Lower lobe of right lung (tissue), 2 donors: ENCODE measurements at regions not wholly inside any gene's neighbourhood (a gene's known extent, or its start where the extent isn't known, plus 50 kb on each side); places are given as distances from the start of the nearest gene placed in this dataset.

Experiments used
- ATAC-seq, 2 donors: fragments of 200-7000 bp; cut with Tn5 transposase; one replicate each; pipeline ENCODE4 v1.9.1; 2020 to 2022; ENCODE audit warnings: mild to moderate bottlenecking in 2 of 2, moderate library complexity in 2 of 2
- DNase-seq: peaks from one replicate; pipeline ENCODE4 v3.0.0-alpha.2; 2020
- H3K27ac ChIP-seq: fragments of 200-600 bp; one replicate; pipeline ENCODE4 v1.8.0; 2022
- H3K27me3 ChIP-seq: fragments of 200-600 bp; one replicate; pipeline ENCODE4 v1.8.0; 2022; ENCODE audit warnings: low read depth
- H3K36me3 ChIP-seq: fragments of 200-600 bp; one replicate; pipeline ENCODE4 v1.8.0; 2022; ENCODE audit warnings: mild to moderate bottlenecking
- H3K4me1 ChIP-seq: fragments of 200-600 bp; one replicate; pipeline ENCODE4 v1.8.0; 2022
- H3K4me3 ChIP-seq: fragments of 200-600 bp; one replicate; pipeline ENCODE4 v1.8.0; 2022; ENCODE audit warnings: mild to moderate bottlenecking
- H3K9me3 ChIP-seq: fragments of 200-600 bp; one replicate; pipeline ENCODE4 v1.8.0; 2022
- intact Hi-C: fragments of 100-400 bp; cut with DNase I; formaldehyde crosslinking; loops from one replicate; pipeline ENCODE4 v1.11.0; 2022
- TF ChIP-seq, protein P1 (sequence below): fragments of 200-600 bp; IDR thresholded peaks from one replicate; pipeline ENCODE4 v1.8.0; 2022; ENCODE audit warnings: antibody characterized with exemption, mild to moderate bottlenecking
- donor health status: DM: no; HTN: yes; CAD: no; lungs with severe emphysema.

- no peak overlapping the region for H3K4me3 ChIP-seq
- H3K4me1 ChIP-seq = no peaks in the 10 kb centered on the region
- intact Hi-C loops = no loop called here
- TF ChIP-seq, protein P1, sequence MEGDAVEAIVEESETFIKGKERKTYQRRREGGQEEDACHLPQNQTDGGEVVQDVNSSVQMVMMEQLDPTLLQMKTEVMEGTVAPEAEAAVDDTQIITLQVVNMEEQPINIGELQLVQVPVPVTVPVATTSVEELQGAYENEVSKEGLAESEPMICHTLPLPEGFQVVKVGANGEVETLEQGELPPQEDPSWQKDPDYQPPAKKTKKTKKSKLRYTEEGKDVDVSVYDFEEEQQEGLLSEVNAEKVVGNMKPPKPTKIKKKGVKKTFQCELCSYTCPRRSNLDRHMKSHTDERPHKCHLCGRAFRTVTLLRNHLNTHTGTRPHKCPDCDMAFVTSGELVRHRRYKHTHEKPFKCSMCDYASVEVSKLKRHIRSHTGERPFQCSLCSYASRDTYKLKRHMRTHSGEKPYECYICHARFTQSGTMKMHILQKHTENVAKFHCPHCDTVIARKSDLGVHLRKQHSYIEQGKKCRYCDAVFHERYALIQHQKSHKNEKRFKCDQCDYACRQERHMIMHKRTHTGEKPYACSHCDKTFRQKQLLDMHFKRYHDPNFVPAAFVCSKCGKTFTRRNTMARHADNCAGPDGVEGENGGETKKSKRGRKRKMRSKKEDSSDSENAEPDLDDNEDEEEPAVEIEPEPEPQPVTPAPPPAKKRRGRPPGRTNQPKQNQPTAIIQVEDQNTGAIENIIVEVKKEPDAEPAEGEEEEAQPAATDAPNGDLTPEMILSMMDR = no peak
- no peaks in the 10 kb centered on the region for H3K9me3 ChIP-seq
- H3K27me3 ChIP-seq = peaks cover 13% of the 10 kb centered on the region
- no peaks in the 10 kb centered on the region for H3K36me3 ChIP-seq
- ATAC-seq = no peak
- no peak overlapping the region for H3K27ac ChIP-seq
- DNase-seq = no peak
Measured at GRCh38 chr22:49073873-49074417, 753.7 kb downstream of the BRD1 start.

DNA sequence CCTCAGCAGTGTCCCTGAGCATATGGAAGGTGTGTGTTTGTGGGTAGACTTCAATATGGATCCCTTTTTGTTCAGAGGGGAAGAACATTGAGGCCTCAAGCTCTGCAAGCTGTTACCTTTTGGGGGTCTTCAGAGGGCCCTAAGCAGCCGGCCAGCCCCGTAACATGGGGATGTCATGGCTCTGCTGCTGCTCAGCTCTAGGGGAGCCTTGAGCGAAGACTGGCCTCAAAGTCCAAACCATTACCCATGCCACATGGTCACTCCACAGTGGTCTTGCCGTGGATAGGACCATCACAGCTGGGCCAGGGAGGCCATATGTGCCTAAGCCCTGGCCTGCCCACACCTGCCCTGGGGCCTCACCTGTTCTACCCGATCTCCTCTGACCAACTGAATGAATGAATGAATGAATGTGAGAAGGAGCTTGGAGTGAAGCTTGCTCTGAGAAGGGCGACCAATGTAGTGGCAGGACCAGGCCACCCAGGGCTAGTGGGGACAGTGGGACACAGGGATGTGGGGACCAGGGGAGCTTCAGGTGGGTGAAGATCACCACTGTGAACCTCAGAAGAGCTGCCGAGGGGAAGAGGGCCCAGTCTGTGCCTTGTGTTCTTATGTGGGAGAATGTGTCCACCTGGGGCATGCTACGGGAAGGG, 754.6 kb downstream of the BRD1 start:
- intact Hi-C loops = no loop called here
- no peaks in the 10 kb centered on the region for H3K9me3 ChIP-seq
- no peak overlapping the region for H3K27ac ChIP-seq
- no peaks in the 10 kb centered on the region for H3K4me1 ChIP-seq
- peaks cover 13% of the 10 kb centered on the region for H3K27me3 ChIP-seq
- TF ChIP-seq, protein P1 = no peak
- no peak overlapping the region for H3K4me3 ChIP-seq
- ATAC-seq = no peak
- no peak for DNase-seq
- H3K36me3 ChIP-seq = no peaks in the 10 kb centered on the region

GRCh38 chr22:49070501-49070900, 757.2 kb downstream of the BRD1 start:
- H3K4me1 ChIP-seq = no peaks in the 10 kb centered on the region
- H3K36me3 ChIP-seq = no peaks in the 10 kb centered on the region
- DNase-seq (no peak), ATAC-seq (no peak)
- TF ChIP-seq, protein P1 = no peak
- H3K27me3 ChIP-seq = peaks cover 18% of the 10 kb centered on the region
- no peaks in the 10 kb centered on the region for H3K9me3 ChIP-seq
- intact Hi-C loops = no loop called here
- H3K27ac ChIP-seq = no peak overlapping the region
- H3K4me3 ChIP-seq = no peak overlapping the region

DNA sequence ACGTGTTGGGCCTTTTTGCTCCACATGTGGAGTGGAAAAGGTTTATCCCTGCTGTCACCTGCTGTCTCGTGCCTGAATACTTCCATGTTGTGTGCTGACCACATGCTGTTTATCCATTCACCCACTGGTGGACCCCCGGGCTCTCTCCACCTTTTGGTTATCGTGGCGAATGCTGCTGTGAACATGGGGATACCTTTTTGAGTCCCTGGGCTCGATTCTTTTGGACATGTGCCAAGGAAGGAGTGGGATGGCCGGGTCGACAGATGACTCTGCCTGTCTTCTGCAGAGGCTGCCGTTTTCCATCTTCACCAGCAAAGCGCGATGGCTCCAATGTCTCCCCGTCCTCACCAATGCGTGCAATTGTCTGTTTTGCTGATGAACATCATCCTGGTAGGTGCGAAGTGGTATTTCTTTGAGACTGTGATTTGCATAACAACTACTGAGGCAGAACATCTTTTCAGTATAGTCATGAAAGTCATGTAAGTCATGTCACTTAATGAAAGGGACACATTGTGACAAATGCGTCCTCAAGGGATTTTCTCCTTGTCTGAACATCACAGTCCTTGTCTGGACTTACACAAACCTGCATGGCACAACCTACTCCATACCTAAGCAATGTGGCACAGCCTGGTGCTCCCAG, 758.7 kb downstream of the BRD1 start:
- DNase-seq (no peak), ATAC-seq (no peak)
- H3K4me1 ChIP-seq = no peaks in the 10 kb centered on the region
- H3K27me3 ChIP-seq = peaks cover 18% of the 10 kb centered on the region
- no peak overlapping the region for H3K4me3 ChIP-seq
- no peak overlapping the region for H3K27ac ChIP-seq
- H3K36me3 ChIP-seq = no peaks in the 10 kb centered on the region
- TF ChIP-seq, protein P1 = no peak
- H3K9me3 ChIP-seq = no peaks in the 10 kb centered on the region
- intact Hi-C loops = no loop called here

DNA sequence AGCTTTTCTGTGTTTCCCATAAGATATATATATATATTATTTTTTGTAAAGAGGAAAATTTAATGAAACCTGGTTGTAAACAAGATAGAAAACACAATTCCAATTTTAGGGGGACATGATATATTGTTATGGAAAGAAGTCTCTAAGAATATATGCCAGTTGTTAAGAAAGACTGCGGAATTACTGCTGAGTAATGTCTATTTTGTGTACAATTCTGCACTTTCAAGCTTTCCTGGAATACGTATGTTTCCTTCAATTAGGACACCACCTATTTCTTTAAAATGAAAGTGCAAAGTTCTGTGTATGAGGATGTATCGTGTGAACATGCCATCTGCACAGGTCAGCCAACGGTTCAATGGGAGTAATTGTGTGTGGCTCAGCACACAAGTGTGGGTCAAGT, 760.2 kb downstream of the BRD1 start:
- intact Hi-C loops = no loop called here
- Histone ChIP-seq H3K4me3 (no peak overlapping the region), H3K4me1 (no peaks in the 10 kb centered on the region), H3K27ac (no peak overlapping the region), H3K36me3 (no peaks in the 10 kb centered on the region), H3K9me3 (no peaks in the 10 kb centered on the region), H3K27me3 (peaks cover 19% of the 10 kb centered on the region)
- TF ChIP-seq, protein P1 = no peak
- no peak for DNase-seq
- no peak for ATAC-seq
